ENCODE measurements at regions not wholly inside any gene's neighbourhood (a gene's known extent, or its start where the extent isn't known, plus 50 kb on each side); places are given as distances from the start of the nearest gene placed in this dataset.

DNA sequence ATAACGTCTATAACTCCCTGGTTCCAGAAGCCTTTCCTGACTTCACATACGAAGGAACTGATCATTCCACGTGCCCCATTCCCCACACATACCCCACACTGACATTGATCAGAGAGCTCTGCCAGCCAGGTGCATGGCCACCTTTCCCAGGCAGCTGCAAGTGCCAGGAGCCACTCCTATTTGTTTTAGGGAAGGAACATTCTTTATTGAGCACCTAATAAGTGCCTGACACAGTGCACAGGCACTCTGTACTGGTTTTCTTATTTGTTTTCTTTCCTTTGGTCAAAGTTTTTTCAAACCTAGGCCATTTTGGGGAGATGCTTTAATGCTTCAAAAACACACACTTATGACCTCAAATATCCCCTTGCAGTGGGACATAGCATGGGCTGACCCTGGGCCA is 50.0 kb downstream of the PITPNM2 start:
- DNase-seq = no peak

GRCh38 chr12:123100450-123100849 is 50.4 kb downstream of the PITPNM2 start:
- DNase-seq = no peak

- no peak for DNase-seq
These were observed 51.2 kb downstream of the PITPNM2 start for GRCh38 chr12:123099560-123100192.

GRCh38 chr12:123098780-123099179 is 52.1 kb downstream of the PITPNM2 start:
- DNase-seq = no peak

DNA sequence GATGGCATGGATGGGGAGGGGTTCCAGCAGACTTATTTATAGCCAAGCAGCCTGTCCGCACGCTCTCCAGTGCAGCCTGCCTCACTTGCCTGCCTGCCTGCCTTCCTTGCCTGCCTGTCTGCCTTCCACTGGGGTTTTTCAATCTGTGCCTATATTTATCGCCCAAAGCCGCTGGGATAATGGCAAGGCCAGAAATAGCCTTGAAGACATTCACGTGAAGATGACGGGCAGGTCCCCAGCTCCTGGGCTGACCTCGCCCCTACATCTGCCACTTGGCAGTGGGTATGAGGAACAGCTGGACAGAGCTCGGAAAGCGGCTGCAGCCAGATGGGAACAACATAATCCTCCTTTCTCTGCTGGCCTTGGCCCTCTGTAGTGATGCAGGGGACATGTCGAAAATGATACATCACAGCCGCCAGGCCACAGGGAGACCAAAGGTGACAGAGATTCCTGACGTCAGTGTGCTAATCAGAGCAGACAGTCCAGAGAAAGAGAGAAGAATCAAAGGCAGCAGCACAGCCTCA is 53.3 kb downstream of the PITPNM2 start:
- DNase-seq = peak; percentile 71

DNA sequence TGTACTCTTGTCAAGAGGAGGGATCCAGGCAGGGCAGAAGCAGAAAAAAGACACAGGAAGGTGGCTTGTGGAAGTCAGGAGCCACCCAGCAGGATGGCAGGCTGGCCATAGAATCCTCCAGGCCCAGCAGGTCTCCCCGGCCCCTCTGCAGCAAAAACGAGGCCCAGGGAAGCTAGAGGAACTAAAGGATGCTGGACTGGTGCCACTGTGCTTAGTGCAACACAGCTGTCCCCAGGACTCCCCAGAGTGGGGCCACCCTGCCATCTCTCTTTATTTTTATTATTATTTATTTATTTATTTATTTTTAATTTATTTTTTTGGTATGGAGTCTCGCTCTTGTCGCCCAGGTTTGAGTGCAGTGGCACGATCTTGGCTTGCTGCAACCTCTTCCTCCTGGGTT is 54.1 kb downstream of the PITPNM2 start:
- no peak for DNase-seq

DNA sequence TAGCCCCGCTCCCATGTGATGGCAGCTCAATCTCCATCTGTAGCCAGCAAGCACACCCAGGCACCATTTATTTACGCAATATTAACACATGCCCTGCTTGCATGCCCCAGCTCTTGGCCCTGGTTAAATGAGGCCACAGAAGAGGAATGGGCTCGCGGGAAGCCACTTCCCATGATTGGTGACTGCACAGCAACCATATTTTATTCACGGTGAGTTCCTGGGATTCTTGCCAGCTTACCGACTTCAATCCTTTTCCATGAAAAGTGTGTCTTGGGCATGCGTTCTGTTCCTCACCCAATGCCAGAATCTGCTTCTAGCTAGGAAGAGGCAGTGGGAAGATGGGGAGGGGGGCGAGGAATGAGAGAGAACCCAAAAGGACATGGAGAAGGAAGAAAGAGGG is 54.7 kb downstream of the PITPNM2 start:
- no peak for DNase-seq

DNA sequence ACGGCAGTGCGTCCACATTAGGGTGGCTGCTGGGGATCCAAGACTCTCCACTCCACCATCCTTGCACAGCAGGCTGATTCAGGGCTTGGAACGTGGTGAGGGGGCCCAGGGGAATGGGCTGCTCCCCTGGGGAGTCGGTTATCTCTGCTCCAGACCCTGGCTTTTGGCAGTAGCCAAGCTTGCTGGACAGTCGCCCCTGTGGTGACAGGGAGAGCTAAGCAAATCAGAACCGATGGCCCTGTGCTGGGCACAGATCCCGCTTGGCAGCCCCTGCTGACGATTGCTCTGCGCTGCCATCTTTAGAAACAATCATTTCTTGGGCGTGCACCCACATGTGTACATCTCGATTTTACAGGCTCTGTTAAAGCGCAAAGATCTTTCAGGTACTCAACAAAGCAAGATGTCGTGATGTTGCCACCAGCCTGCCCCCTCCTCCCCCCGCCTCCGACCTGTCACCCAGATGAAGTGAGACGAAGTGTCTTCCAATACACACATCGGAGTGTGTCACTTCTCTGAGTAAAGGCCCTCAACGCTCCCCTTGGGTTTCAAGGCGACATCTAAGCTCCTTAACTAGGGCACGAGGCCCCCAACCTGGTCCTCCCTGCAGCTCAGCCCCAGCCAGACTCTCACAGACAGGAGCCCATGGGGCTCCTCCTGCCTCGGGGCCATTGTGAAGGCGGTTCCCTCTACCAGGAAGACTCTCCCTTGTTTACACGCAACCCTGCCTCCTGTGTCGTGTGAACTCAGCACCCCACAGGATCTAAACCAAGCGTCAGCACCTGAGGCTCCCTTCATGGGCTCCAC is 55.6 kb downstream of the PITPNM2 start:
- no peak for DNase-seq

- DNase-seq = no peak
These were observed 56.4 kb downstream of the PITPNM2 start for GRCh38 chr12:123094349-123095077.

GRCh38 chr12:123092866-123093265 is 58.0 kb downstream of the PITPNM2 start:
- DNase-seq = no peak

GRCh38 chr12:123091230-123092150 is 59.4 kb downstream of the PITPNM2 start:
- DNase-seq = no peak

DNA sequence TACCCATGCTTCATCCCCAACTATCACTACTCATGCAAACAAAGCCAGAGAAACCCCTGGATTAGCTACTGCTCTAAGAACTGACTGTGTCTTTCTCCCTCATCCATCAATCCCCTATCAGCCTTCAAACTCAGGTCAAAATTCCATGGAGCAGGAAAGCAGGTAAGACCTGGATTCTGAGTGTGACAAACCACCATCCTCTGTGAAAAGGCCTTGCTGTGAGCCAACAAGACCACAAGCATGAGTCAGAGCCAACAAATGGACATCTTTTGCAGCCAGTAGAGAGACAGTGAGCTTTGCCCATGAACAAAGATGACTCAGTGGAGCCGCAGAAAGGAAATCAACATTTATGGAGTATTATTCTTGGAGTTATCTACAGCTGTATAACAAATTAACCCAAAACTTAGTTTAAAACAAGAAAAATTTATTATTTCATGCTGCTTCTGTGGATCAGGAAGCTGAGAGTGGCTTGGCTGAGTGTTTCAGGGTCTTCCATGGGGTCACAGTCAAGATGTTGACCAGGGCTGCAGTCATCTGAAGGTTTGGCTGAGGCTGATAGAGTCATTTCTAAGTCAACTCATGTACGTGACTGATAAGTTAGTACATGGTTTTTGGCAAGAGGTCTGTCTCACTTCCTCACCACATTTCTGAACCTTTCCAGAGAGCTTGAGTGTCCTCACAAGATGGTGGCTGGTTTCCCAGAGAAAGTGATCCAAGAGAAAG is 61.1 kb downstream of the PITPNM2 start:
- no peak for DNase-seq

- no peak for DNase-seq
These were observed 61.8 kb downstream of the PITPNM2 start for GRCh38 chr12:123089140-123089539.

- no peak for DNase-seq
These were observed 65.0 kb downstream of the PITPNM2 start for GRCh38 chr12:123085730-123086487.

DNA sequence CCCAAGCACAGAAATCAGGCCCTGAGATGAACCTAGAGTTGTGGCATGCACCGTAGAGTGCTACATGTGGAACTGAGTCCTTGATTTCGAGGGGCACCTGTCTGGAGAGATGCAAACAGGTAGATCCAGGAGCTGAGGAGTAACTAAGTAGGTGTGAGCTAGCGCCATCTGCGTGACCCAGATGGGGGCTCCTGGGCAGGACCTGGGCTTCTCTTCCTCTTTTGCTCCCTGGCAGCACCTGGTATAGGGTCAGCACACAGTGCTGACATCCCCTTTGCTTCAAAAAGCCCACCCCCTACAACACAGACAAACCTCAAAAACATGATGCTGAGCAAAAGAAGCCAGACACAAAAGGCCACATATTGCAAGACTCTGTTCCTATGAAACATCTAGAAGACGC is 65.8 kb downstream of the PITPNM2 start:
- DNase-seq = no peak

GRCh38 chr12:123083661-123084571 is 67.0 kb downstream of the PITPNM2 start:
- DNase-seq = no peak

DNA sequence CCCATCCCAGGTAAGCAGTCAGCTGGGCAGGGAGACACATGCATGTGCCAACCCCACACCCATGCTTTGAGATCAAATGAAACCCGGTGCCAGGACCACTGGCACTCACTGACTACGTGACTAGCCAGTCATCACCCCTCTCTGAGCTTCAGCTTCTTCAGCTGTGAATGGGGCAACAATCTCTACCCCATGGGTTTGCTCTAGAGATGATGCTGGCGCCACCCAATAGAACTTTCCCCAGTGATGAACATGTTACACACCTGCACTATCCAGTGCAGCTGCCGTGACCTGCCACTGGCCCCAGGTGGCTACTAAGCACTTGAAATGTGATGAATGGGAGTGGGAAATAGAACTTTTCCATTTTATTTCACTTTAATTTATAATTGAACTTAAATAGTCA is 70.3 kb downstream of the PITPNM2 start:
- DNase-seq = no peak

DNA sequence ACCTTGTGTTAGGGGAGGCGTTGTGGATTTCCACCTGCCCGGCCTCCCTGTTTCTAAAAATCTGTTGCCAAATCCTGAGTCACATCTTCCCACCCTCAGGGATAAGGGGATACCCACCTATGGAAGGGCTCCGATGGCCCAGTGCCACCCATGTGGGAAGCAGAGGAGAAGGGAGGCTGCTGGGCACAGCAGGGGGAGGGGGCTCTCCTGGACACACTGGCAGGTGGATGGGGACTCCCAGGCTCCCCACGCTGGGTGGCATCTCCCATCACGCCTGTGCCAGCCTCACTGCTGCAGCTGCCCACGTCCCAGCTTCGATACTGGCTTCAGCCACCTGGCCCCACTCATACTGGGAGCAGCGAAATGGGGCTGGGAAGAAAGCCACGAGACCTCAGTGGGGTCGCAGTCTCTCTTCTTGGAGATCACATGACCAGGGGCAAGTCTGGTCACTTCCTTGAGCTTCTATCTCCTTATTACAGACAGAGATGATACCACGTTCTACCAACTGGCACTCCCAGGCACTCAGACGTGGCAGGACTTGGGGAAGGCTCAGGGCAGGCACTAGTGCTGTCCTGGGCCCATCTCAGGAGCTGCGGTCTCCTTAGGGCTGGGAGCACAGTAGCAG is 72.2 kb downstream of the PITPNM2 start:
- no peak for DNase-seq

GRCh38 chr12:123078120-123078465 is 72.8 kb downstream of the PITPNM2 start:
- DNase-seq = no peak

All from femur (tissue), 1 donor.